ENCODE measurements at regions not wholly inside any gene's neighbourhood (a gene's known extent, or its start where the extent isn't known, plus 50 kb on each side); places are given as distances from the start of the nearest gene placed in this dataset.

DNA sequence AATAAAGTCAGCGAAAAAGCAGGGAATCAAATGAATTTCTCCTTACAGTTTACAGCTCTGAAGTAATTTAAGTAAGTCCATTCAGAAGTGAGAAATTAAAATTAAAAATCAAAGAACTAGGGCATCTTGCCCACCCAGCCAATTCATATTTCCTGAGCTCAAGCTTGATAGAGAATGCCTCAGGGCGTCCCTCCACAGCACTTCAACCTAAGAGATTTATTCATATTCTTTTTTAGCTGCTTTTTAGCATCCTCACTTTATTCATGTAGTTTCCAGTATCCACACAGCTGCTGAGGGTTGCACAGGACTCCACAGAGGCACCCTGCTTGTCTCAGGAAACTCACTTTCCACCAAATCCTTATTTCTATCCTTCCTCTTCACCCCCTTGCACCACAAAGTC is 900.3 kb downstream of the BCL11A start:
- Histone ChIP-seq H3K4me1 (no peaks in the 10 kb centered on the region), H3K27me3 (no peaks in the 10 kb centered on the region), H3K36me3 (no peaks in the 10 kb centered on the region), H3K4me3 (no peak overlapping the region), H3K27ac (no peak overlapping the region), H3K9me3 (no peaks in the 10 kb centered on the region)
- no peak for DNase-seq
- intact Hi-C loops (cut with DNase I) = no loop called here
- TF ChIP-seq, protein P1, sequence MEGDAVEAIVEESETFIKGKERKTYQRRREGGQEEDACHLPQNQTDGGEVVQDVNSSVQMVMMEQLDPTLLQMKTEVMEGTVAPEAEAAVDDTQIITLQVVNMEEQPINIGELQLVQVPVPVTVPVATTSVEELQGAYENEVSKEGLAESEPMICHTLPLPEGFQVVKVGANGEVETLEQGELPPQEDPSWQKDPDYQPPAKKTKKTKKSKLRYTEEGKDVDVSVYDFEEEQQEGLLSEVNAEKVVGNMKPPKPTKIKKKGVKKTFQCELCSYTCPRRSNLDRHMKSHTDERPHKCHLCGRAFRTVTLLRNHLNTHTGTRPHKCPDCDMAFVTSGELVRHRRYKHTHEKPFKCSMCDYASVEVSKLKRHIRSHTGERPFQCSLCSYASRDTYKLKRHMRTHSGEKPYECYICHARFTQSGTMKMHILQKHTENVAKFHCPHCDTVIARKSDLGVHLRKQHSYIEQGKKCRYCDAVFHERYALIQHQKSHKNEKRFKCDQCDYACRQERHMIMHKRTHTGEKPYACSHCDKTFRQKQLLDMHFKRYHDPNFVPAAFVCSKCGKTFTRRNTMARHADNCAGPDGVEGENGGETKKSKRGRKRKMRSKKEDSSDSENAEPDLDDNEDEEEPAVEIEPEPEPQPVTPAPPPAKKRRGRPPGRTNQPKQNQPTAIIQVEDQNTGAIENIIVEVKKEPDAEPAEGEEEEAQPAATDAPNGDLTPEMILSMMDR (IDR thresholded peaks at IDR 0.05) = no peak
- ATAC-seq = no peak
- 38 to 83% methylated on average over 2 of the region's 2 CpGs for WGBS, 2 donors

- Histone ChIP-seq H3K4me1 (peaks cover 0 to 10% (median 0%) of the 10 kb centered on the region in 9 donors), H3K27ac (no peak overlapping the region), H3K9me3 (peaks cover 0 to 8% (median 0%) of the 10 kb centered on the region in 11 donors), H3K4me3 (no peak overlapping the region), H3K27me3 (no peaks in the 10 kb centered on the region), H3K36me3 (no peaks in the 10 kb centered on the region)
- no peak for DNase-seq
- TF ChIP-seq, protein P1 (IDR thresholded peaks at IDR 0.05) = no peak
- WGBS, 2 donors = 70 to 74% methylated on average over 1 of the region's 1 CpG
- intact Hi-C loops (cut with DNase I) = loop anchor here in 1 of 10 donors (10.0 kb wide), 1 partner anchor 786 kb away; no protein-coding TSS in a partner anchor
- ATAC-seq = peak in 1 of 8 donors; percentile 58
These were observed 922.7 kb downstream of the BCL11A start for GRCh38 chr2:59630789-59631188.

DNA sequence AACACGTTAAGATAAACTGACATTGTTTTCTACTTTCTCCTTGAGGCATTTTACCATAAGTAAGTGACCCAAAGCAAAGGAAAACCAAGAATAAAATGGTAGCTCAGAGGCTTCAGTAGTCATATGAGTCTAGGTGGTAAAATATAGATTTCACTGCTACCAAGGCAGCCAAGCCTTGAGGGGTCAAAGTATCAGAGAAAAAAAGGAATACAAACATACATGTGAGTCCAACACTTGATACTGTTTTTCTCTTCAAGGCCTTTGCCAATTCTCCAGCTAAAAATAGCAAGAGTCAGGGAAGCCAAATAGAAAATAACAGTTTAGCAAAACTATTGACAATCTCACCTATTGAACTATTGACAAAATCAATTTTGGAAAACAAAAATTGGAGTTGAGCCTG is 925.9 kb downstream of the BCL11A start:
- 0 to 68% methylated on average over 1 of the region's 1 CpG for WGBS, 2 donors
- intact Hi-C loops (cut with DNase I) = no loop called here
- Histone ChIP-seq H3K27me3 (no peaks in the 10 kb centered on the region), H3K9me3 (peaks cover 0 to 8% (median 0%) of the 10 kb centered on the region in 11 donors), H3K4me3 (no peak overlapping the region), H3K27ac (no peak overlapping the region), H3K36me3 (no peaks in the 10 kb centered on the region), H3K4me1 (peaks cover 0 to 10% (median 0%) of the 10 kb centered on the region in 9 donors)
- no peak for DNase-seq
- TF ChIP-seq, protein P1 (IDR thresholded peaks at IDR 0.05) = no peak
- no peak for ATAC-seq

DNA sequence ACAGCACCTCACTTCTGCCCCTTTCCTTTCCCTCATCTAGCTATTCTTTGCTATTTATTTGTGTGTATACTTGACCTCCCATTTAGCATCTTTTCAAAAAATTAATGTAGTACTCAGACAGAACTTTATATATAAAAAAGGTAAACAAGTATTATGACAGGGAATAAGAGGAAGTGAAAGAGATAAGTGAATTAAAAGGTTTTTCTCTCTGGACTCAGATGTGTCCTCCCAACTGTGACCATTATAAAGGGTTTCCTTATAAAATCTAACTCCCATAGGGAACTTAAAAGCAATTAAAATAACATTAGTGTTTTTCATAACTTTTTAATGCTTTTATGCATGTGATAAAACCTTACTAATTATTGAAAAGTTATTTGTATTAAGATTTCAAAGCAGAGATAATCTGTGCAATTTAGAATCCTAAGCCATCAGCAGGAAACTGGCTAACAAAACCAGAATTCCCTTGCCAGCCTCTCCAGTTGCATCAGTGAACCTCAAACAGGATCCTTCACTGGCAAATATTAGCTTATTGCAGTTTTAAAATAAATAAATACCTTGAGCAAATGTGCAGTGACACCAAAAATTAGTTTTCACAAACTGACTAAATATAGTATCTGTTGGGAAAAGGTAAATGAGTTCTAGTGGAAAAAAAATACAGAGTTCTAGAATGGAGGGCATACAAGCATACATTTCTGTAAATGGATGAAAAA is 930.7 kb downstream of the BCL11A start:
- no peak overlapping the region for H3K27ac ChIP-seq
- H3K9me3 ChIP-seq = peaks cover 0 to 7% (median 1%) of the 10 kb centered on the region in 11 donors
- no peaks in the 10 kb centered on the region for H3K27me3 ChIP-seq
- no peak for ATAC-seq
- TF ChIP-seq, protein P1 (IDR thresholded peaks at IDR 0.05) = no peak
- intact Hi-C loops (cut with DNase I) = no loop called here
- peaks cover 0 to 9% (median 0%) of the 10 kb centered on the region in 9 donors for H3K4me1 ChIP-seq
- H3K36me3 ChIP-seq = no peaks in the 10 kb centered on the region
- no peak for DNase-seq
- H3K4me3 ChIP-seq = no peak overlapping the region

All from heart right ventricle (tissue), 16 donors.